HG03064 (cell line): ENCODE measurements at regions not wholly inside any gene's neighbourhood (a gene's known extent, or its start where the extent isn't known, plus 50 kb on each side); places are given as distances from the start of the nearest gene placed in this dataset.
A peak's percentile ranks its signal among the peaks of the same experiment; 100 is the strongest.

Experiments
- ATAC-seq: cut with Tn5 transposase; IDR thresholded peaks from one replicate; pipeline ENCODE4 v1.9.1; 2021; ENCODE audit warnings: low read depth; ENCODE audit not compliant: unreplicated experiment

GRCh38 chr11:36792996-36793914, 195.2 kb upstream of the RAG2 start:
- ATAC-seq: no peak

- no peak for ATAC-seq
Observed at GRCh38 chr11:36791957-36792356, 193.9 kb upstream of the RAG2 start.

- no peak for ATAC-seq
Observed at GRCh38 chr11:36790526-36790925, 192.5 kb upstream of the RAG2 start.

GRCh38 chr11:36783808-36784207, 185.8 kb upstream of the RAG2 start:
- ATAC-seq: no peak

GRCh38 chr11:36779791-36780190, 181.8 kb upstream of the RAG2 start:
- ATAC-seq: no peak

- no peak for ATAC-seq
Observed at GRCh38 chr11:36777311-36777710, 179.3 kb upstream of the RAG2 start.

GRCh38 chr11:36775756-36776155, 177.7 kb upstream of the RAG2 start:
- ATAC-seq: no peak

GRCh38 chr11:36775130-36775529, 177.1 kb upstream of the RAG2 start:
- no peak for ATAC-seq

GRCh38 chr11:36774603-36775002, 176.6 kb upstream of the RAG2 start:
- no peak for ATAC-seq

- no peak for ATAC-seq
Observed at GRCh38 chr11:36763187-36763586, 165.2 kb upstream of the RAG2 start.

- no peak for ATAC-seq
Observed at GRCh38 chr11:36757075-36757474, 159.0 kb upstream of the RAG2 start.

GRCh38 chr11:36753960-36754359, 155.9 kb upstream of the RAG2 start:
- ATAC-seq: no peak

- no peak for ATAC-seq
Observed at GRCh38 chr11:36751996-36752395, 154.0 kb upstream of the RAG2 start.

GRCh38 chr11:36751335-36751781, 153.3 kb upstream of the RAG2 start:
- ATAC-seq: no peak

- ATAC-seq: no peak
Observed at GRCh38 chr11:36750349-36750748, 152.3 kb upstream of the RAG2 start.

GRCh38 chr11:36748836-36749235, 150.8 kb upstream of the RAG2 start:
- no peak for ATAC-seq

- ATAC-seq: peak; percentile 91
Observed at GRCh38 chr11:36746886-36747710, 149.1 kb upstream of the RAG2 start.

- ATAC-seq: no peak
Observed at GRCh38 chr11:36744375-36745168, 146.5 kb upstream of the RAG2 start.

GRCh38 chr11:36743039-36743438, 145.0 kb upstream of the RAG2 start:
- ATAC-seq: peak; percentile 54

GRCh38 chr11:36741515-36741914, 143.5 kb upstream of the RAG2 start:
- no peak for ATAC-seq
